ENCODE measurements at regions not wholly inside any gene's neighbourhood (a gene's known extent, or its start where the extent isn't known, plus 50 kb on each side); places are given as distances from the start of the nearest gene placed in this dataset.
"Not testable (repeated sequence)": the region's sequence is repeated elsewhere in the genome, so short reads cannot be mapped to it uniquely, and the experiment has no call there.

DNA sequence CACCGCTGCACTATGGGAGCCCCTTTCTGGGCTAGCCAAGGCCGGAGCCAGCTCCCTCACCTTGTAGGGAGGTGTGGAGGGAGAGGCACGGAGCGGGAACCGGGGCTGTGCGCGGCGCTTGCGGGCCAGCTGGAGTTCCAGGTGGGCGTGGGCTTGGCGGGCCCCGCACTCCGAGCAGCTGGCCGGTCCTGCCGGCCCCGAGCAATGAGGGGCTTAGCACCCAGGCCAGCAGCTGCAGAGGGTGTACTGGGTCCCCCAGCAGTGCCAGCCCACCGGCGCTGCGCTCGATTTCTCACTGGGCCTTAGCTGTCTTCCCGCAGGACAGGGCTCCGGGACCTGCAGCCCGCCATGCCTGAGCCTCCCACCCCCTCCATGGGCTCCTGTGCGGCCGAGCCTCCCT, 53.3 kb upstream of the NID2 start:
- DNase-seq: not testable (repeated sequence)

DNA sequence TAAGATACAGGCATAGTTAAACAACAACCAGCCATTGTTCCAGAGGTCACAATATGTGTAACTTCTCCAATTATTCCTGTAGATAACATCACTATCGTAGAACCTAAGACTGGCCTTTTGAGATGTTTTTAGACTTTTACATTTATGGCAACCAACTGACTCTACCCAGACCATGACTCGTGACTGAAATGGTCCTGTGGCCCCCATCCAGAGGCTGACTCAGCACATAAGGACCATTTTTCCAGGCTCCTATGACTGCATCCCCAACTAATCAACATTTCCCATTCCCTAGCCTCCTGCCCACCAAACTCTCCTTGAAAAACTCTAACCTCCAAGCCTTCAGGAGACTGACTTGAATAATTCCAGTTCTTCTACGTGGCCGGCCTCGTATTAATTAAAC, 52.6 kb upstream of the NID2 start:
- no peak for DNase-seq

DNA sequence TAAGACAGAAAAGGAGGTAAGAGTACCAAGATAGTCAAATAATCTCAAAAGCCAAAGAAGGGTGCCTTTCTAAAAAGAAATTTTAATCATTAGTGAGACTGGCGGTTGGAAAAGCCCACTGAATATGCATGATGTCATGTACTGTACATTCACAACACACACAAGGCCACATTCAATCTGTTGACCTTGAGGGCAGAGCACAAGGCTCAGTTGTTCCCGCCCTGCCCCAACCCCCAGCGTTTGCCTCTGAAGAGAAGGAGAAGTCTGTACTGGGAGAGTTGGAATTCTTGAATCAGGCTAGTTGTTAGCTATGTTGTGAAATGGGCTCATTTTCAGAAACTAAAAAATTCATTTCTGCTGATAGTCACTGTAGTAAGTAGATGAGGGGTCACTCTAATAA, 50.2 kb upstream of the NID2 start:
- DNase-seq: no peak

Measured in CD4-positive, alpha-beta T cell treated with Interleukin-17A for 4 hours (primary cell).